HepG2 (cell line): ENCODE measurements at regions not wholly inside any gene's neighbourhood (a gene's known extent, or its start where the extent isn't known, plus 50 kb on each side); places are given as distances from the start of the nearest gene placed in this dataset.

Source experiments
- ATAC-seq: fragments of 200-7000 bp; cut with Tn5 transposase; 3 replicates; pipeline ENCODE4 v1.9.1; 2020; ENCODE audit warnings: mild to moderate bottlenecking, moderate library complexity
- BruUV-seq: library from RNA; stranded (reverse); fragments of 400-500 nt; replicated peaks from 2 replicates; lab custom pipeline; 2021; lab: Mats Ljungman, UMichigan
- CTCF ChIA-PET: fragments of 300-600 bp; formaldehyde crosslinking; extraction: SDS; loops from one replicate; lab custom pipeline; 2021; ENCODE audit warnings: low total read pairs, inconsistent platforms, low intra/inter-chr PET ratio; lab: Yijun Ruan, JAX
- POLR2A ChIA-PET: fragments of 350-600 bp; sonication (Branson Sonifier 250); formaldehyde crosslinking; loops from one replicate; lab custom pipeline; 2020; ENCODE audit warnings: antibody characterized with exemption, inconsistent platforms; lab: Yijun Ruan, JAX
- DNase-seq: peaks from one replicate; pipeline ENCODE4 v3.0.0-alpha.2; 2015; ENCODE audit warnings: low spot score
- FAIRE-seq: peaks from 3 replicates; lab custom pipeline; 2011; peaks lifted over from hg19 to GRCh38; lab: Jason Lieb, UNC
- H2AFZ ChIP-seq: one replicate; pipeline ENCODE4 v1.6.1; 2011; ENCODE audit warnings: low read length, inconsistent platforms
- H3K27ac ChIP-seq: fragments of 300-600 bp; 3 replicates; pipeline ENCODE4 v1.8.0; 2011; ENCODE audit warnings: mixed run types, mild to moderate bottlenecking, mixed read lengths, low read length, inconsistent platforms; ENCODE audit not compliant: insufficient read depth; ENCODE audit errors: extremely low read length
- H3K27me3 ChIP-seq, 2 experiments: fragments of 200-600 bp in 1 of 2; 2 replicates in 1 of 2; 3 replicates in 1 of 2; pipeline versions ENCODE4 v1.6.0 to v1.8.0; 2011; ENCODE audit warnings: low read length in 2 of 2, mild to moderate bottlenecking in 2 of 2, moderate library complexity in 2 of 2, inconsistent platforms in 1 of 2; ENCODE audit not compliant: insufficient read depth in 2 of 2, control insufficient read depth in 1 of 2
- H3K36me3 ChIP-seq, 2 experiments: fragments of 200-600 bp in 1 of 2; replicated peaks in 1 of 2; 2 replicates in 1 of 2; 3 replicates in 1 of 2; pipeline versions ENCODE4 v1.5.1 to v1.8.0; 2011; ENCODE audit warnings: low read length in 2 of 2, inconsistent platforms in 1 of 2; ENCODE audit not compliant: insufficient read depth in 2 of 2, control insufficient read depth in 1 of 2
- H3K4me1 ChIP-seq: 2 replicates; pipeline ENCODE4 v1.5.1; 2012; ENCODE audit warnings: low read length, inconsistent platforms; ENCODE audit not compliant: insufficient read depth
- H3K4me2 ChIP-seq: 2 replicates; pipeline ENCODE4 v1.6.0; 2011; ENCODE audit warnings: low read depth, low read length, inconsistent platforms
- H3K4me3 ChIP-seq, 3 experiments: fragments of 200-600 bp in 1 of 3; sonication (generic), shearing (Covaris generic) in 1 of 3; replicated peaks in 1 of 3; 2 replicates each; pipeline ENCODE4 v1.5.1; 2011 to 2016; ENCODE audit warnings: low read length in 3 of 3, inconsistent platforms in 2 of 3, low read depth in 2 of 3, mild to moderate bottlenecking in 2 of 3, control low read depth in 1 of 3, mixed read lengths in 1 of 3; ENCODE audit not compliant: insufficient read depth in 1 of 3
- H3K79me2 ChIP-seq: one replicate; pipeline ENCODE4 v1.6.1; 2011; ENCODE audit warnings: low read length, inconsistent platforms; ENCODE audit not compliant: insufficient read depth
- H3K9ac ChIP-seq: 2 replicates; pipeline ENCODE4 v1.6.0; 2011; ENCODE audit warnings: mild to moderate bottlenecking, low read depth, low read length, inconsistent platforms; ENCODE audit not compliant: insufficient read depth
- H3K9me3 ChIP-seq: 2 replicates; pipeline ENCODE4 v1.5.1; 2012; ENCODE audit warnings: mild to moderate bottlenecking, low read length
- H4K20me1 ChIP-seq: 2 replicates; pipeline ENCODE4 v1.6.0; 2011; ENCODE audit warnings: inconsistent platforms, mild to moderate bottlenecking, low read length, moderate library complexity; ENCODE audit not compliant: insufficient read depth
- ARID3A ChIP-seq: IDR thresholded peaks from 2 replicates; pipeline ENCODE4 v1.6.1; 2012; ENCODE audit warnings: low read depth, low read length, improper control_type of control experiment
- CREBL2 ChIP-seq: sonication (generic); formaldehyde crosslinking; IDR thresholded peaks from 2 replicates; pipeline ENCODE4 v1.8.1; 2023; ENCODE audit warnings: missing genetic modification reagents, mild to moderate bottlenecking, borderline replicate concordance
- GABPA ChIP-seq, 2 experiments: IDR thresholded peaks; 2 replicates each; pipeline ENCODE4 v1.6.1; 2011 to 2016; ENCODE audit warnings: low read depth in 2 of 2, low read length in 1 of 2, missing biosample characterization in 1 of 2, missing genetic modification characterization in 1 of 2
- HOXA5 ChIP-seq: sonication (generic); formaldehyde crosslinking; IDR thresholded peaks from 2 replicates; pipeline ENCODE4 v1.4.0; 2020; ENCODE audit warnings: missing genetic modification reagents
- IRF1 ChIP-seq: sonication (generic); formaldehyde crosslinking; IDR thresholded peaks from 2 replicates; pipeline ENCODE4 v1.4.0; 2020; ENCODE audit warnings: low read depth, mild to moderate bottlenecking, missing genetic modification reagents
- MTA3 ChIP-seq: sonication (generic); formaldehyde crosslinking; IDR thresholded peaks from 2 replicates; pipeline ENCODE4 v1.4.0; 2020; ENCODE audit warnings: missing genetic modification reagents
- NR2F2 ChIP-seq: IDR thresholded peaks from 2 replicates; pipeline ENCODE4 v1.6.1; 2012; ENCODE audit warnings: low read depth, inconsistent platforms, borderline replicate concordance
- TGIF2 ChIP-seq: IDR thresholded peaks from 2 replicates; pipeline ENCODE4 v1.6.1; 2016; ENCODE audit warnings: control low read depth, missing compliant biosample characterization
- TOPORS ChIP-seq: sonication (generic); formaldehyde crosslinking; IDR thresholded peaks from 2 replicates; pipeline ENCODE4 v1.8.0; 2023; ENCODE audit warnings: mild to moderate bottlenecking, missing genetic modification reagents
- ZMYM4 ChIP-seq: sonication (generic); formaldehyde crosslinking; IDR thresholded peaks from 2 replicates; pipeline ENCODE4 v1.8.1; 2023; ENCODE audit warnings: mild to moderate bottlenecking, missing genetic modification reagents
- ZNF430 ChIP-seq: sonication (generic); formaldehyde crosslinking; IDR thresholded peaks from 2 replicates; pipeline ENCODE4 v1.9.0; 2021; ENCODE audit warnings: mild to moderate bottlenecking, missing genetic modification reagents
- ZNF546 ChIP-seq: sonication (generic); formaldehyde crosslinking; conservative IDR thresholded peaks from 2 replicates; pipeline ENCODE4 v1.8.1; 2023; ENCODE audit warnings: mild to moderate bottlenecking, missing genetic modification reagents
- ZNF770 ChIP-seq: sonication (generic); formaldehyde crosslinking; IDR thresholded peaks from 2 replicates; pipeline ENCODE4 v1.5.0; 2020; ENCODE audit warnings: mild to moderate bottlenecking, missing genetic modification reagents
- ZNF788 ChIP-seq: sonication (generic); formaldehyde crosslinking; IDR thresholded peaks from 2 replicates; pipeline ENCODE4 v1.5.0; 2020; ENCODE audit warnings: mild to moderate bottlenecking, missing genetic modification reagents, borderline replicate concordance
- ZNF878 ChIP-seq: sonication (generic); formaldehyde crosslinking; IDR thresholded peaks from 2 replicates; pipeline ENCODE4 v1.8.1; 2023; ENCODE audit warnings: mild to moderate bottlenecking, missing genetic modification reagents, moderate library complexity
- in situ Hi-C: cut with HindIII; loops from 2 replicates; pipeline ENCODE4 v1.10.0; 2017; ENCODE audit warnings: low pct_unique_long_range_greater_than_20kb; ENCODE audit not compliant: extremely low pct_ligation_motif_present
- intact Hi-C: fragments of 100-400 bp; cut with micrococcal nuclease; formaldehyde crosslinking; loops from one replicate; pipeline ENCODE4 v1.10.0; 2022; ENCODE audit not compliant: unreplicated experiment
- TF ChIP-seq, protein P1 (sequence below): sonication (generic); formaldehyde crosslinking; IDR thresholded peaks from 2 replicates; pipeline ENCODE4 v1.8.1; 2023; ENCODE audit warnings: mild to moderate bottlenecking, inconsistent platforms, moderate library complexity, missing genetic modification reagents, borderline replicate concordance
- TF ChIP-seq, protein P2 (sequence below): sonication (generic); formaldehyde crosslinking; IDR thresholded peaks from 2 replicates; pipeline ENCODE4 v1.4.0; 2020; ENCODE audit warnings: missing genetic modification reagents

- Histone ChIP-seq H3K79me2 (no peaks in the 10 kb centered on the region), H3K4me3 (no peak overlapping the region), H3K36me3 (no peaks in the 10 kb centered on the region), H3K27me3 (no peaks in the 10 kb centered on the region), H2AFZ (no peak overlapping the region), H3K27ac (no peak overlapping the region), H3K4me1 (no peaks in the 10 kb centered on the region), H3K9ac (no peak overlapping the region), H4K20me1 (no peaks in the 10 kb centered on the region), H3K9me3 (no peaks in the 10 kb centered on the region; the same call in 1 of the 2 replicates), H3K4me2 (no peak overlapping the region)
- no peak for DNase-seq
- POLR2A ChIA-PET: no interaction called here
- ATAC-seq: no peak
- in situ Hi-C loops (no loop called here), intact Hi-C loops (no loop called here)
- FAIRE-seq: no peak
- CTCF ChIA-PET: no interaction called here
- no TSS peak for BruUV-seq
- TF ChIP-seq ZNF788 (no peak), ZNF430 (CRISPR knock-in tag) (no peak), ZNF546 (CRISPR knock-in tag) (no peak), TGIF2 (CRISPR knock-in tag) (no peak), ZMYM4 (CRISPR knock-in tag) (no peak), IRF1 (CRISPR knock-in tag) (no peak), TOPORS (no peak), NR2F2 (no peak), GABPA (IDR thresholded peaks at IDR 0.05; ENCODE audit: low read depth, low read length) (no peak), GABPA (CRISPR knock-in tag; IDR thresholded peaks at IDR 0.05; ENCODE audit: low read depth) (no peak), CREBL2 (CRISPR knock-in tag) (no peak), ZNF770 (CRISPR knock-in tag) (no peak), MTA3 (CRISPR knock-in tag) (no peak), ZNF878 (CRISPR knock-in tag) (no peak), ARID3A (no peak), HOXA5 (CRISPR knock-in tag) (no peak)
- TF ChIP-seq, protein P1, sequence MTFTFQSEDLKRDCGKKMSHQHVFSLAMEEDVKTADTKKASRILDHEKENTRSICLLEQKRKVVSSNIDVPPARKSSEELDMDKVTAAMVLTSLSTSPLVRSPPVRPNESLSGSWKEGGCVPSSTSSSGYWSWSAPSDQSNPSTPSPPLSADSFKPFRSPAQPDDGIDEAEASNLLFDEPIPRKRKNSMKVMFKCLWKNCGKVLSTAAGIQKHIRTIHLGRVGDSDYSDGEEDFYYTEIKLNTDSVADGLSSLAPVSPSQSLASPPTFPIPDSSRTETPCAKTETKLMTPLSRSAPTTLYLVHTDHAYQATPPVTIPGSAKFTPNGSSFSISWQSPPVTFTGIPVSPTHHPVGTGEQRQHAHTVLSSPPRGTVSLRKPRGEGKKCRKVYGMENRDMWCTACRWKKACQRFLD (CRISPR knock-in tag): no peak
- TF ChIP-seq, protein P2, sequence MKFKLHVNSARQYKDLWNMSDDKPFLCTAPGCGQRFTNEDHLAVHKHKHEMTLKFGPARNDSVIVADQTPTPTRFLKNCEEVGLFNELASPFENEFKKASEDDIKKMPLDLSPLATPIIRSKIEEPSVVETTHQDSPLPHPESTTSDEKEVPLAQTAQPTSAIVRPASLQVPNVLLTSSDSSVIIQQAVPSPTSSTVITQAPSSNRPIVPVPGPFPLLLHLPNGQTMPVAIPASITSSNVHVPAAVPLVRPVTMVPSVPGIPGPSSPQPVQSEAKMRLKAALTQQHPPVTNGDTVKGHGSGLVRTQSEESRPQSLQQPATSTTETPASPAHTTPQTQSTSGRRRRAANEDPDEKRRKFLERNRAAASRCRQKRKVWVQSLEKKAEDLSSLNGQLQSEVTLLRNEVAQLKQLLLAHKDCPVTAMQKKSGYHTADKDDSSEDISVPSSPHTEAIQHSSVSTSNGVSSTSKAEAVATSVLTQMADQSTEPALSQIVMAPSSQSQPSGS (CRISPR knock-in tag): no peak
Measured at GRCh38 chrX:78387364-78387763, 60.0 kb upstream of the CYSLTR1 start.
